CD14-positive monocyte (primary cell): ENCODE measurements at regions not wholly inside any gene's neighbourhood (a gene's known extent, or its start where the extent isn't known, plus 50 kb on each side); places are given as distances from the start of the nearest gene placed in this dataset.

ENCODE experiments used
- DNase-seq, 3 donors: peaks; one replicate each; pipeline ENCODE4 v3.0.0-alpha.2; 2011 to 2022
- H2AFZ ChIP-seq: 2 replicates; pipeline ENCODE4 v1.6.0; 2012; ENCODE audit warnings: mild to moderate bottlenecking, low read depth, low read length, inconsistent platforms; ENCODE audit not compliant: insufficient read depth, poor library complexity, severe bottlenecking
- H3K27ac ChIP-seq, 2 donors: 1 replicate in 1 of 2; 2 replicates in 1 of 2; pipeline ENCODE4 v1.5.1; 2012 to 2013; ENCODE audit warnings: low read length in 2 of 2, control low read depth in 1 of 2, inconsistent platforms in 1 of 2, low read depth in 1 of 2, mild to moderate bottlenecking in 1 of 2
- H3K27me3 ChIP-seq, 2 donors: one replicate each; pipeline versions ENCODE4 v1.6.0 to v1.6.1; 2011 to 2013; ENCODE audit warnings: low read length in 2 of 2; ENCODE audit not compliant: control insufficient read depth in 2 of 2, insufficient read depth in 2 of 2
- H3K36me3 ChIP-seq, 2 donors: replicated peaks in 1 of 2; 1 replicate in 1 of 2; 2 replicates in 1 of 2; pipeline versions ENCODE4 v1.5.1 to v1.6.1; 2012 to 2013; ENCODE audit warnings: low read length in 2 of 2, control low read depth in 1 of 2, inconsistent platforms in 1 of 2, mild to moderate bottlenecking in 1 of 2; ENCODE audit not compliant: insufficient read depth in 2 of 2, control insufficient read depth in 1 of 2
- H3K4me1 ChIP-seq, 2 donors: 1 replicate in 1 of 2; 2 replicates in 1 of 2; pipeline versions ENCODE4 v1.5.1 to v1.6.1; 2012 to 2013; ENCODE audit warnings: low read length in 2 of 2, control low read depth in 1 of 2, inconsistent platforms in 1 of 2, mild to moderate bottlenecking in 1 of 2, moderate library complexity in 1 of 2; ENCODE audit not compliant: insufficient read depth in 2 of 2, control insufficient read depth in 1 of 2
- H3K4me2 ChIP-seq: replicated peaks from 2 replicates; pipeline ENCODE3; 2012; ENCODE audit warnings: low read length, moderate library complexity, mild to moderate bottlenecking; ENCODE audit not compliant: poor library complexity, severe bottlenecking; ENCODE audit errors: extremely low read depth
- H3K4me3 ChIP-seq, 3 experiments: fragments of 200-600 bp in 1 of 3; sonication (generic) in 1 of 3; replicated peaks in 1 of 3; 1 replicate in 2 of 3; 2 replicates in 1 of 3; pipeline ENCODE4 v1.5.1; 2011 to 2013; ENCODE audit warnings: low read length in 3 of 3, mild to moderate bottlenecking in 3 of 3, control low read depth in 2 of 3, low read depth in 2 of 3, inconsistent platforms in 1 of 3, moderate library complexity in 1 of 3
- H3K79me2 ChIP-seq: 2 replicates; pipeline ENCODE4 v1.6.0; 2012; ENCODE audit warnings: mild to moderate bottlenecking, control low read depth, inconsistent platforms, low read length, moderate library complexity; ENCODE audit not compliant: insufficient read depth
- H3K9ac ChIP-seq: 2 replicates; pipeline ENCODE4 v1.6.0; 2017; ENCODE audit warnings: low read length, mild to moderate bottlenecking; ENCODE audit not compliant: insufficient read depth, poor library complexity, severe bottlenecking
- H3K9me3 ChIP-seq, 2 donors: replicated peaks in 1 of 2; 1 replicate in 1 of 2; 2 replicates in 1 of 2; pipeline versions ENCODE4 v1.5.1 to v1.6.1; 2012 to 2013; ENCODE audit warnings: low read length in 2 of 2, control low read depth in 1 of 2; ENCODE audit not compliant: control insufficient read depth in 1 of 2, insufficient read depth in 1 of 2
- H4K20me1 ChIP-seq: 2 replicates; pipeline ENCODE4 v1.6.0; 2012; ENCODE audit warnings: mild to moderate bottlenecking, low read length, control low read depth, moderate library complexity; ENCODE audit not compliant: insufficient read depth
- H3K27ac Mint-ChIP-seq, 7 donors: one replicate each; pipeline ENCODE4 v1.8.0; 2020; ENCODE audit warnings: mild to moderate bottlenecking in 7 of 7, mixed read lengths in 7 of 7, moderate library complexity in 6 of 7, inconsistent platforms in 2 of 7
- H3K27me3 Mint-ChIP-seq, 3 donors: one replicate each; pipeline ENCODE4 v1.8.0; 2021 to 2022; ENCODE audit warnings: low read depth in 3 of 3, mild to moderate bottlenecking in 3 of 3, mixed read lengths in 3 of 3, moderate library complexity in 3 of 3, inconsistent platforms in 1 of 3
- H3K36me3 Mint-ChIP-seq, 2 donors: one replicate each; pipeline ENCODE4 v1.8.0; 2020; ENCODE audit warnings: mixed read lengths in 2 of 2, inconsistent platforms in 1 of 2, mild to moderate bottlenecking in 1 of 2
- H3K4me1 Mint-ChIP-seq: one replicate; pipeline ENCODE4 v1.8.0; 2020; ENCODE audit warnings: mild to moderate bottlenecking, mixed read lengths
- H3K4me3 Mint-ChIP-seq, 2 donors: one replicate each; pipeline ENCODE4 v1.8.0; 2020; ENCODE audit warnings: mild to moderate bottlenecking in 2 of 2, mixed read lengths in 2 of 2, moderate library complexity in 1 of 2
- H3K9me3 Mint-ChIP-seq, 7 donors: one replicate each; pipeline ENCODE4 v1.8.0; 2020 to 2022; ENCODE audit warnings: mixed read lengths in 7 of 7, mild to moderate bottlenecking in 6 of 7, moderate library complexity in 6 of 7, inconsistent platforms in 2 of 7
- CTCF ChIP-seq: fragments of 200-600 bp; IDR thresholded peaks from one replicate; pipeline ENCODE4 v1.8.0; 2022; ENCODE audit warnings: antibody characterized with exemption, mild to moderate bottlenecking
- WGBS: methylation state at CpG from one replicate; pipeline ENCODE4 v1.1.5; 2013; ENCODE audit warnings: missing lambda C conversion rate; ENCODE audit not compliant: insufficient coverage; 5-methylcytosine and 5-hydroxymethylcytosine counted together
- intact Hi-C, 2 donors: fragments of 100-400 bp; cut with micrococcal nuclease; formaldehyde crosslinking; loops; one replicate each; pipeline versions ENCODE4 v1.15.0 to v1.15.1; 2023

- no peaks in the 10 kb centered on the region for H3K36me3 Mint-ChIP-seq
- no peak overlapping the region for H3K27ac ChIP-seq
- no peaks in the 10 kb centered on the region for H3K27me3 ChIP-seq
- H3K4me2 ChIP-seq, result no peak overlapping the region
- TF ChIP-seq CTCF, result no peak
- no peak overlapping the region for H3K4me3 Mint-ChIP-seq
- no peak overlapping the region for H3K4me3 ChIP-seq
- no peaks in the 10 kb centered on the region for H3K9me3 ChIP-seq
- H3K4me1 ChIP-seq, result no peaks in the 10 kb centered on the region
- no peak overlapping the region for H3K9ac ChIP-seq
- intact Hi-C loops, result no loop called here
- H3K4me1 Mint-ChIP-seq, result no peaks in the 10 kb centered on the region
- DNase-seq, result no peak
- no peaks in the 10 kb centered on the region for H3K27me3 Mint-ChIP-seq
- no peaks in the 10 kb centered on the region for H4K20me1 ChIP-seq
- H3K79me2 ChIP-seq, result no peaks in the 10 kb centered on the region
- WGBS, result 42% methylated on average over 3 of the region's 13 CpGs
- H3K36me3 ChIP-seq, result no peaks in the 10 kb centered on the region
- peaks cover 0 to 5% (median 0%) of the 10 kb centered on the region in 7 donors for H3K9me3 Mint-ChIP-seq
- no peak overlapping the region for H2AFZ ChIP-seq
- H3K27ac Mint-ChIP-seq, result no peak overlapping the region
Measured at GRCh38 chr11:133663135-133663985, 131.1 kb upstream of the OPCML start.

- 100% methylated on average over 2 of the region's 9 CpGs for WGBS
- H3K27me3 Mint-ChIP-seq, result no peaks in the 10 kb centered on the region
Measured at GRCh38 chr11:133661846-133662245, 129.5 kb upstream of the OPCML start.

More at GRCh38 chr11:133661846-133662245, 129.5 kb upstream of the OPCML start:
- H3K9ac ChIP-seq, result no peak overlapping the region
- Mint-ChIP-seq H3K4me3 (no peak overlapping the region), H3K9me3 (peaks cover 0 to 11% (median 0%) of the 10 kb centered on the region in 7 donors), H3K27ac (no peak overlapping the region), H3K36me3 (no peaks in the 10 kb centered on the region), H3K4me1 (no peaks in the 10 kb centered on the region)
- H3K36me3 ChIP-seq, result no peaks in the 10 kb centered on the region
- H2AFZ ChIP-seq, result no peak overlapping the region
- no peaks in the 10 kb centered on the region for H3K27me3 ChIP-seq
- H3K27ac ChIP-seq, result no peak overlapping the region
- no peak overlapping the region for H3K4me2 ChIP-seq
- no peak for TF ChIP-seq CTCF
- H3K79me2 ChIP-seq, result no peaks in the 10 kb centered on the region
- intact Hi-C loops, result no loop called here
- H4K20me1 ChIP-seq, result no peaks in the 10 kb centered on the region
- no peak overlapping the region for H3K4me3 ChIP-seq
- no peaks in the 10 kb centered on the region for H3K4me1 ChIP-seq
- no peak for DNase-seq
- peaks cover 0 to 4% of the 10 kb centered on the region in 2 donors for H3K9me3 ChIP-seq
